ENCODE measurements at regions not wholly inside any gene's neighbourhood (a gene's known extent, or its start where the extent isn't known, plus 50 kb on each side); places are given as distances from the start of the nearest gene placed in this dataset.

- no peak for TF ChIP-seq CTCF (IDR thresholded peaks at IDR 0.05)
- ATAC-seq: no peak
- DNase-seq: no peak
- intact Hi-C loops (cut with DNase I, micrococcal nuclease): no loop called here
- Histone ChIP-seq H3K9me3 (no peaks in the 10 kb centered on the region), H3K36me3 (ENCODE audit: low read depth) (no peaks in the 10 kb centered on the region), H3K4me1 (ENCODE audit: low read depth) (no peaks in the 10 kb centered on the region), H3K4me3 (no peak overlapping the region)
Observed at GRCh38 chr2:223541546-223541945, 60.6 kb downstream of the SCG2 start.

GRCh38 chr2:223542501-223542900 lies 59.7 kb downstream of the SCG2 start:
- Histone ChIP-seq H3K36me3 (ENCODE audit: low read depth) (no peaks in the 10 kb centered on the region), H3K4me3 (no peak overlapping the region), H3K9me3 (no peaks in the 10 kb centered on the region), H3K4me1 (ENCODE audit: low read depth) (no peaks in the 10 kb centered on the region)
- DNase-seq: no peak
- TF ChIP-seq CTCF (IDR thresholded peaks at IDR 0.05): no peak
- ATAC-seq: no peak
- intact Hi-C loops (cut with DNase I, micrococcal nuclease): no loop called here

- no peaks in the 10 kb centered on the region for H3K36me3 ChIP-seq (ENCODE audit: low read depth)
- H3K4me3 ChIP-seq: no peak overlapping the region
- no peak for DNase-seq
- H3K4me1 ChIP-seq (ENCODE audit: low read depth): no peaks in the 10 kb centered on the region
- no peaks in the 10 kb centered on the region for H3K9me3 ChIP-seq
- no peak for TF ChIP-seq CTCF (IDR thresholded peaks at IDR 0.05)
- no peak for ATAC-seq
- intact Hi-C loops (cut with DNase I, micrococcal nuclease): no loop called here
Observed at GRCh38 chr2:223545406-223545805, 56.8 kb downstream of the SCG2 start.

DNA sequence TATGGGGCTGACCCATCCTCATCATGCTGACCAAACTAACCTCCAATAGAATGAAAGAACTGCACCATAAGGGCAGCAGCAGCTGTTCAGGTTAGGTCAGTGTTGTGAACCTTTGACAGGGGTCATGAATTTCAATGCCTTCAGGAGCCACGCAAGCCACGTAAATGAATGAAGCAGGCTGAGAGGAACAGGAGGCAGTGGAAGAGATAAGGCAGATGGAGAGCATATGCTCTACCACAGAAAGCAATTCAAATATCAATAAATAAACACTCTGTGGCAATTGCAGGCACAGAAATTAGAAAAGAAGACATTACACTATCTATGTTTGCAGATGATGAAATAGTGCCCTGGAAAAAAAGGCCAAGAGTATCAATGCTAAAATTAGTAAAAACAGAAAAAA lies 56.3 kb downstream of the SCG2 start:
- TF ChIP-seq CTCF (IDR thresholded peaks at IDR 0.05): no peak
- H3K9me3 ChIP-seq: no peaks in the 10 kb centered on the region
- no peaks in the 10 kb centered on the region for H3K4me1 ChIP-seq (ENCODE audit: low read depth)
- DNase-seq: no peak
- no peaks in the 10 kb centered on the region for H3K36me3 ChIP-seq (ENCODE audit: low read depth)
- no peak overlapping the region for H3K4me3 ChIP-seq
- no peak for ATAC-seq
- intact Hi-C loops (cut with DNase I, micrococcal nuclease): no loop called here
